ENCODE measurements at regions not wholly inside any gene's neighbourhood (a gene's known extent, or its start where the extent isn't known, plus 50 kb on each side); places are given as distances from the start of the nearest gene placed in this dataset.

DNA sequence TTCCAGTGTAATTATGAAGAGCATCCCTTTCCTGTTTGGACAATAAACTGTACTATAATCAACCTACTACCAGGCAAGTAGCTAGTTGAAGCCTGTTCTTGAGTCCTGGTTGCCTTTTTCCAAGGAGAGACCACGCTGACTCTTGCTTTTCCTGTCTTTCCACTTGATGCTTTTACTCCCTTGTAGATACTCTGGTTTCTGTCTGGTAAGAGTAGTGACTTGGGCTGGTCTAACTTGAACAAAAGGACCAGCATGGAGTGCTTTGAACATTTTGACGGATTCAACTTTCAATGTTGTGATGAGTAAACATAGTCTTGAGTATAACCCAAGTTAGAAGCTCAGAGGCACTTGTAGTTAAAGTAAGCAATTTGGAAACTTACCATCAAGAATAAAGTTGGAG, 464.3 kb downstream of the GADD45G start:
- peaks cover 9% of the 10 kb centered on the region for H3K4me1 Mint-ChIP-seq
- Histone ChIP-seq H3K4me2 (replicated peaks; ENCODE audit: extremely low read depth, low read length, poor library complexity, severe bottlenecking) (no peak overlapping the region), H3K27me3 (ENCODE audit: control insufficient read depth in 2 of 2, insufficient read depth in 2 of 2, low read length in 2 of 2) (no peaks in the 10 kb centered on the region), H4K20me1 (ENCODE audit: insufficient read depth, low read length) (no peaks in the 10 kb centered on the region), H3K9ac (ENCODE audit: insufficient read depth, low read length, poor library complexity, severe bottlenecking) (no peak overlapping the region), H3K4me3 (replicated peaks in 1 of 3; ENCODE audit: low read depth in 2 of 3, low read length in 3 of 3) (no peak overlapping the region), H3K36me3 (replicated peaks in 1 of 2; ENCODE audit: control insufficient read depth in 1 of 2, insufficient read depth in 2 of 2, low read length in 2 of 2) (no peaks in the 10 kb centered on the region), H3K27ac (ENCODE audit: low read depth in 1 of 2, low read length in 2 of 2) (no peak overlapping the region), H2AFZ (ENCODE audit: insufficient read depth, low read depth, low read length, poor library complexity, severe bottlenecking) (no peak overlapping the region), H3K4me1 (ENCODE audit: control insufficient read depth in 1 of 2, insufficient read depth in 2 of 2, low read length in 2 of 2) (peaks cover 0 to 9% of the 10 kb centered on the region in 2 donors), H3K79me2 (ENCODE audit: insufficient read depth, low read length) (no peaks in the 10 kb centered on the region), H3K9me3 (replicated peaks in 1 of 2; ENCODE audit: control insufficient read depth in 1 of 2, insufficient read depth in 1 of 2, low read length in 2 of 2) (no peaks in the 10 kb centered on the region)
- DNase-seq: no peak
- H3K27me3 Mint-ChIP-seq (ENCODE audit: low read depth in 3 of 3): peaks cover 3 to 17% (median 6%) of the 10 kb centered on the region in 3 donors
- no CpG with 5 or more reads among the region's 2 CpGs for WGBS (ENCODE audit: insufficient coverage)
- intact Hi-C loops (cut with micrococcal nuclease): loop anchor here in 1 of 2 donors (10.0 kb wide), 1 partner anchor 54 kb away; no protein-coding TSS in a partner anchor
- H3K27ac Mint-ChIP-seq: no peak overlapping the region
- no peak overlapping the region for H3K4me3 Mint-ChIP-seq
- H3K9me3 Mint-ChIP-seq: no peaks in the 10 kb centered on the region
- TF ChIP-seq, protein P1, sequence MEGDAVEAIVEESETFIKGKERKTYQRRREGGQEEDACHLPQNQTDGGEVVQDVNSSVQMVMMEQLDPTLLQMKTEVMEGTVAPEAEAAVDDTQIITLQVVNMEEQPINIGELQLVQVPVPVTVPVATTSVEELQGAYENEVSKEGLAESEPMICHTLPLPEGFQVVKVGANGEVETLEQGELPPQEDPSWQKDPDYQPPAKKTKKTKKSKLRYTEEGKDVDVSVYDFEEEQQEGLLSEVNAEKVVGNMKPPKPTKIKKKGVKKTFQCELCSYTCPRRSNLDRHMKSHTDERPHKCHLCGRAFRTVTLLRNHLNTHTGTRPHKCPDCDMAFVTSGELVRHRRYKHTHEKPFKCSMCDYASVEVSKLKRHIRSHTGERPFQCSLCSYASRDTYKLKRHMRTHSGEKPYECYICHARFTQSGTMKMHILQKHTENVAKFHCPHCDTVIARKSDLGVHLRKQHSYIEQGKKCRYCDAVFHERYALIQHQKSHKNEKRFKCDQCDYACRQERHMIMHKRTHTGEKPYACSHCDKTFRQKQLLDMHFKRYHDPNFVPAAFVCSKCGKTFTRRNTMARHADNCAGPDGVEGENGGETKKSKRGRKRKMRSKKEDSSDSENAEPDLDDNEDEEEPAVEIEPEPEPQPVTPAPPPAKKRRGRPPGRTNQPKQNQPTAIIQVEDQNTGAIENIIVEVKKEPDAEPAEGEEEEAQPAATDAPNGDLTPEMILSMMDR (IDR thresholded peaks at IDR 0.05): no peak
- H3K36me3 Mint-ChIP-seq: no peaks in the 10 kb centered on the region

DNA sequence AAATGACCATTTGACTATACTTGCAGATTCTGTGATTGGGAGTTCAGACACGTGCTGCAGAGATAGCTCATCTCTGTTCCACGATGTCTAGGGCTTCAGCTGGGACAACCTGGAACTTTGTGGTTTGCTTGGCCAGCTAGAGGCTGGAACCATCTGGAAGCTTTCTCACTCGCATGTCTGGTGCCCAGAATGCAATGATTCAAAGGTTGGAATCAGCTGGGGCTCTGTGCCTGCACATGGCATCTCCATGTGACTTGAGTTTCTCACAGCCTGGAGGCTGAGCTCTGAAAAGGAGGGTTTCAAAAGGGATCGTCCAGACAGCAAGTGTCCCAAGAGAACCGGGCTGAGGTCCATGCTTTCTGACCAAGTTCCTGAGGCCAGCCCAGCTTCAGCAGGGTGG, 465.2 kb downstream of the GADD45G start:
- no peak for DNase-seq
- H3K27ac ChIP-seq (ENCODE audit: low read depth in 1 of 2, low read length in 2 of 2): no peak overlapping the region
- TF ChIP-seq, protein P1 (IDR thresholded peaks at IDR 0.05): no peak
- intact Hi-C loops (cut with micrococcal nuclease): no loop called here
- no peaks in the 10 kb centered on the region for H3K9me3 ChIP-seq (replicated peaks in 1 of 2; ENCODE audit: control insufficient read depth in 1 of 2, insufficient read depth in 1 of 2, low read length in 2 of 2)
- 94% methylated on average over 5 of the region's 5 CpGs for WGBS (ENCODE audit: insufficient coverage)
- peaks cover 6 to 17% (median 7%) of the 10 kb centered on the region in 3 donors for H3K27me3 Mint-ChIP-seq (ENCODE audit: low read depth in 3 of 3)
- no peak overlapping the region for H3K27ac Mint-ChIP-seq
- H3K36me3 Mint-ChIP-seq: no peaks in the 10 kb centered on the region
- H4K20me1 ChIP-seq (ENCODE audit: insufficient read depth, low read length): no peaks in the 10 kb centered on the region
- H3K36me3 ChIP-seq (replicated peaks in 1 of 2; ENCODE audit: control insufficient read depth in 1 of 2, insufficient read depth in 2 of 2, low read length in 2 of 2): no peaks in the 10 kb centered on the region
- H3K9me3 Mint-ChIP-seq: no peaks in the 10 kb centered on the region
- H3K4me3 ChIP-seq (replicated peaks in 1 of 3; ENCODE audit: low read depth in 2 of 3, low read length in 3 of 3): no peak overlapping the region
- no peak overlapping the region for H3K4me2 ChIP-seq (replicated peaks; ENCODE audit: extremely low read depth, low read length, poor library complexity, severe bottlenecking)
- no peaks in the 10 kb centered on the region for H3K79me2 ChIP-seq (ENCODE audit: insufficient read depth, low read length)
- H3K4me1 ChIP-seq (ENCODE audit: control insufficient read depth in 1 of 2, insufficient read depth in 2 of 2, low read length in 2 of 2): peaks cover 0 to 9% of the 10 kb centered on the region in 2 donors
- H3K9ac ChIP-seq (ENCODE audit: insufficient read depth, low read length, poor library complexity, severe bottlenecking): no peak overlapping the region
- H3K4me3 Mint-ChIP-seq: no peak overlapping the region
- peaks cover 9% of the 10 kb centered on the region for H3K4me1 Mint-ChIP-seq
- no peak overlapping the region for H2AFZ ChIP-seq (ENCODE audit: insufficient read depth, low read depth, low read length, poor library complexity, severe bottlenecking)
- H3K27me3 ChIP-seq (ENCODE audit: control insufficient read depth in 2 of 2, insufficient read depth in 2 of 2, low read length in 2 of 2): no peaks in the 10 kb centered on the region
